AG04450 (cell line): ENCODE measurements at regions not wholly inside any gene's neighbourhood (a gene's known extent, or its start where the extent isn't known, plus 50 kb on each side); places are given as distances from the start of the nearest gene placed in this dataset.

Experiments
- CTCF ChIA-PET: fragments of 300-600, 350-600 bp; formaldehyde crosslinking; extraction: SDS; loops from one replicate; lab custom pipeline; 2022; ENCODE audit warnings: antibody characterized with exemption, inconsistent platforms; lab: Charles Lee
- POLR2A ChIA-PET: fragments of 350-600 bp; formaldehyde crosslinking; extraction: SDS; loops from one replicate; lab custom pipeline; 2021; ENCODE audit warnings: antibody characterized with exemption, inconsistent platforms; lab: Yijun Ruan, JAX
- DNase-seq: peaks from one replicate; pipeline ENCODE4 v3.0.0-alpha.2; 2011; ENCODE audit warnings: low read depth, low spot score
- H3K27ac ChIP-seq: one replicate; pipeline ENCODE4 v1.5.1; 2012; ENCODE audit warnings: low read depth, low read length, control low read depth
- H3K27me3 ChIP-seq: one replicate; pipeline ENCODE4 v1.6.0; 2012; ENCODE audit warnings: low read length; ENCODE audit not compliant: control insufficient read depth, insufficient read depth
- H3K4me3 ChIP-seq: 2 replicates; pipeline ENCODE4 v1.5.1; 2011; ENCODE audit warnings: mild to moderate bottlenecking, low read depth, low read length, control low read depth
- H3K9me3 ChIP-seq: 2 replicates; pipeline ENCODE4 v1.5.1; 2012; ENCODE audit warnings: low read length; ENCODE audit not compliant: control insufficient read depth, insufficient read depth
- CTCF ChIP-seq: IDR thresholded peaks from 2 replicates; pipeline ENCODE4 v1.5.1; 2011; ENCODE audit warnings: low read depth, low read length, control low read depth, inconsistent platforms

GRCh38 chr2:217667512-217667911 is 335.3 kb downstream of the TNS1 start:
- no peak for TF ChIP-seq CTCF
- Histone ChIP-seq H3K27me3 (no peaks in the 10 kb centered on the region), H3K27ac (no peak overlapping the region), H3K4me3 (no peak overlapping the region), H3K9me3 (no peaks in the 10 kb centered on the region)
- POLR2A ChIA-PET: interaction anchor here (0.9 to 1.7 kb wide), 2 partner anchors 12 to 45 kb away, joined by 3 to 4 read pairs; no protein-coding TSS in a partner anchor
- no peak for DNase-seq
- CTCF ChIA-PET: interaction anchor here (2.5 kb wide), 1 partner anchor 17 kb away, joined by 13 read pairs; no protein-coding TSS in a partner anchor

DNA sequence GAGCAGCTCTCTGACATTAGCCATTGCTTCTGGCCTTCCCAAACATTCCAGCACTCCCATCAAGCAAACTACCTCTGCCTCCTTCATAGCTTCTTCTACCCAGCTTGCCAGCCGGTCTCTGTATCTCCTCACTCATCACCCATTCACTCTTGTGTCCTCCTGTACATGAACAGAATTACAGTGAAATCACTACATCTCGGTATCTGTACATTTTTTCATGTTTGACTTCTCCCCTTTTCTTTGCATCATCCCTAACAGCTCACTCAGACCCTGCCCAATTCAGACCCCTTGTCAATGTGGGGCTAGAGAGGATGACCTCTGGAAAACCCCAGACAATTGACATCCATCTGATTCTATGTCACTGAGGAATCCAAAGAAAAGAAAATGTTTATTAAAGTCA is 335.8 kb downstream of the TNS1 start:
- H3K27ac ChIP-seq: no peak overlapping the region

GRCh38 chr2:217666338-217666737 is 336.5 kb downstream of the TNS1 start:
- POLR2A ChIA-PET: interaction anchor here (0.9 to 1.7 kb wide), 2 partner anchors 11 to 47 kb away, joined by 3 to 4 read pairs; no protein-coding TSS in a partner anchor
- CTCF ChIA-PET: interaction anchor here (0.7 to 1.2 kb wide), 3 partner anchors 13 to 16 kb away, joined by 3 to 4 read pairs (median 4); no protein-coding TSS in a partner anchor
- Histone ChIP-seq H3K27me3 (no peaks in the 10 kb centered on the region), H3K27ac (no peak overlapping the region), H3K9me3 (no peaks in the 10 kb centered on the region), H3K4me3 (no peak overlapping the region)
- DNase-seq: no peak
- TF ChIP-seq CTCF: no peak

More for the DNA sequence above, 335.8 kb downstream of the TNS1 start:
- DNase-seq: no peak
- TF ChIP-seq CTCF: no peak
- H3K4me3 ChIP-seq: no peak overlapping the region
- CTCF ChIA-PET: interaction anchor here (2.5 kb wide), 1 partner anchor 16 kb away, joined by 13 read pairs; no protein-coding TSS in a partner anchor
- POLR2A ChIA-PET: interaction anchor here (0.9 to 1.7 kb wide), 2 partner anchors 12 to 46 kb away, joined by 3 to 4 read pairs; no protein-coding TSS in a partner anchor
- no peaks in the 10 kb centered on the region for H3K27me3 ChIP-seq
- no peaks in the 10 kb centered on the region for H3K9me3 ChIP-seq

DNA sequence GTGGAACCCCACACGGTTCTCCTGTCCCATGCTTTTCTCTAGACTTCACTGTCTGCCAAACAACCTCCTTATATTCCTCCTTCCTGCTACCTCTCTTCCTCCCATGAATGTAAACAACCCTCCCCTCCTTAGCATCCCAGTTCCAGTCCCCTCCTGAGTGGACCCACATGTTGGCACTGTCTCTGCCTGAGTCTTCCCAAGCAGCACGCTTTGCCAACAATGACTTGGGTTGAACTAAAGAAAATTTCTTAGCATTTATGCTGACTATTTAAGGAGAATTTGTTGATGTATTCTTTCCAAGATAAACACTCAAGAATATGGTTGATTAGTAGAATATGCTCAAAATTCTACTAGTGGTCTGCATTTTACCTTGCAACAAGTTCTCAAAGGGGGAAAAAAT is 338.0 kb downstream of the TNS1 start:
- Histone ChIP-seq H3K4me3 (no peak overlapping the region), H3K27ac (no peak overlapping the region), H3K27me3 (peaks cover 3% of the 10 kb centered on the region), H3K9me3 (no peaks in the 10 kb centered on the region)
- TF ChIP-seq CTCF: no peak
- no peak for DNase-seq
- ChIA-PET CTCF (no interaction called here), POLR2A (no interaction called here)

- DNase-seq: no peak
- H3K4me3 ChIP-seq: no peak overlapping the region
- no peaks in the 10 kb centered on the region for H3K9me3 ChIP-seq
- H3K27me3 ChIP-seq: peaks cover 3% of the 10 kb centered on the region
- CTCF ChIA-PET: interaction anchor here (1.2 kb wide), 1 partner anchor 13 kb away, joined by 4 read pairs; no protein-coding TSS in a partner anchor
- no peak for TF ChIP-seq CTCF
- no peak overlapping the region for H3K27ac ChIP-seq
- POLR2A ChIA-PET: no interaction called here
These were observed 339.7 kb downstream of the TNS1 start for GRCh38 chr2:217662984-217663602.
